Skin of body (tissue), 1 donor: ENCODE measurements at regions not wholly inside any gene's neighbourhood (a gene's known extent, or its start where the extent isn't known, plus 50 kb on each side); places are given as distances from the start of the nearest gene placed in this dataset.
A peak's percentile ranks its signal among the peaks of the same experiment; 100 is the strongest.

Source experiments
- DNase-seq: peaks from one replicate; lab custom pipeline; 2025; lab: John Stamatoyannopoulos, UW

DNA sequence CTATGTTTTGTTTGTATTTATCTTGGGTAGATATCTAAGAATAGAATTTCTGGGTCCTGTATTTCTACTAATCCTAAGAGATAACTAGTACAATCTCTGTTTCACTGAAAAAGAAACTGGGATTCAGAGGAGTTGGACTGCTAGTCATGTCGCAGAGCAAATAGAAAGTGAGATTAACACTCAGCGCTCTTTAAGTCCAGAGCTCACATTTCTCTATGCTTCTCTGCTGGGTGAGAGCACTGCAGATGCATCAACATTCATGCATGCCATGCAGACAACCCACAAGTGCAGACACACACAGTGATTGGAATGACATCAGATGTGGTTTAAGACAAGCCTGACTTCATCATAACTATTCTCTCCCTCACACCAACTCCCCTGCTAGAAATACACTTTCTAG lies 563.8 kb downstream of the TDRD15 start:
- no peak for DNase-seq

DNA sequence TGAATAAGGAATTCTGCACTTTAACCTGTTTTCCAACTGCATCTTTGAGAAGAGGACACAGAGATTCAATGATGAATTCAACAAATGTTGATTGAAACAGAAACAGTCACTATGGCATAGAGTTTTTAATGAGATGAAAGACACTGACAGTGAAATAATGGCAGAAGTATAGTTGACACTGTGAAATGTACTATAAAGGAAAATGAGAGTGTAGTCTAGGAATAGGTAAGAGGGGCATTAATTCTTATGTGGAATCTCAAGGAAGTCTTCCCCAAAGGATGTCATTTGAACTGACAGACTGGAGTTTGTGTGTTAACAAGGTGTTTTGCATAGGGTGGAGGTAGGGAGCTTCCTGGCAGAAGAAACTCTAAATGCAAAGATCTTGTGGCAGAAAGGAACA lies 566.2 kb downstream of the TDRD15 start:
- DNase-seq = no peak

DNA sequence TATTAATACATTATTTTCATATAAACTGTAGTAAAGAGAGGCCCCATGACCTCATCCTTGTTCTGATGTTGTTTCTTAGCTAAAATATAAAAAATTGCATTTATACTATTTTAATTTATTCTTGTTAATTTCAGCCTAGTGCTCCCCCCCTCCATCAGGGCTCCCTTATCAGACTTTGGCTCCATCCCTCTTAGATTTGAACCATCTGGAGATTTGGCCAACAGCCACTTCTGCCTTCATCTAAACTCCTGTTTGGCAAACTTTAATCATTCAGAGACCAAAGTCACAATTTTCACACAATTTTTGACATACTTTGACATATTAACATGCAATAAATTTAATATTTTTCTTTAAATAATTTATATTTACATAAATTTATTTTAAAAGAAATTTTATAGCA lies 569.3 kb downstream of the TDRD15 start:
- DNase-seq = no peak

DNA sequence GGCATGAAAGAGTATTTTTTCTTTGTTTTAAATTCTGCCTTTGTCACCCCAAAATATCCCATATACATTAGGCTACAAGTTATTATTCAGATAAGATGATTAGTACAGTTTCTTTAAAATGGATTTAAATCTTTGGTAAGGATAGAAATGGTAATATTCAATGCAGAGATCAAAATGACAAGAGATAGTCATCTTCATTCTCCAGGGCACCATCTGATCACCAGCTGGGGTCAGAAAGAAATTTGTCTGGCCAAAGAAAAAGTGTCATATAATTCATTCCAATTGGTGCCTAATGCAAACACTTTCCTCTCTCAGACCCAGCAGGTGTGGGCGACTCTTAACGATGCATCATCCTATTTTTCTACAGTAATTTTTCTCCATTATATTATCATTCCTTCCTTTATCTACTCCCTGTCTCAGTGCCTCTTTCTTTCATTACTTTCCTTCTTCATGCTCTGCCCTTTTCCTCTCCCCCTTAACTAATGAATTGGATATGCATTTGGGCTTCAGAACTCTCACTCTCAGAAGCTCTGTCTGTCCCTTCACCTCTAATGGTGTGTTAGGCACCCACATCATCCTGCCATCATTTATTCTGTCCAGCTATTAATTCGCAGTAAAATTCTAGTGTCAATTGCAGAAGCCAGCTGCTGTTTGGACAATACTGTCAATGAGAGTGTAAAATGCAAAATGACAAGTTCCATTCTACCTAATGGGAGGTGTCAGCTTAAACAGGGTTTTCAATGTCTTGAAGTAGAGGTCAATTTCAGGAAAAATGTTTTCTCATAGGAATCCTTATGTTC lies 570.5 kb downstream of the TDRD15 start:
- DNase-seq = no peak

DNA sequence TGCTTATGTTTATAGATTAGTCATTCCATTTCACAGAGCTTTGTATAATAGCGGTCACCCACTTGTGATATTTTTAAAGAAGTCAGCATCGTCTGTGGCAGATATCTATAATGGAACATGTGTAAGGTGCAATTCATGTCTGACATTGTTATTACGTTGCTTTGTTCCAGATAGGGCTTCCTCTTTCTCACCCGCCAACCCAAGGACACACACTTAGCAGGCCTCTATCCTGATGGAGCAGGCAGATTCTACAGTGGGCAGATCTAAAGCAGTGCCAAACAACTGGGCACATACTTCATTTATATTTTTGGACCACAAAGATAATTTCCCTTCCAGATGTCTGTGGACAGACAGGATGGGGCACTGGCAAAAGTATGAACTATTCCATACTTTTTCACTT lies 573.1 kb downstream of the TDRD15 start:
- DNase-seq = no peak

DNA sequence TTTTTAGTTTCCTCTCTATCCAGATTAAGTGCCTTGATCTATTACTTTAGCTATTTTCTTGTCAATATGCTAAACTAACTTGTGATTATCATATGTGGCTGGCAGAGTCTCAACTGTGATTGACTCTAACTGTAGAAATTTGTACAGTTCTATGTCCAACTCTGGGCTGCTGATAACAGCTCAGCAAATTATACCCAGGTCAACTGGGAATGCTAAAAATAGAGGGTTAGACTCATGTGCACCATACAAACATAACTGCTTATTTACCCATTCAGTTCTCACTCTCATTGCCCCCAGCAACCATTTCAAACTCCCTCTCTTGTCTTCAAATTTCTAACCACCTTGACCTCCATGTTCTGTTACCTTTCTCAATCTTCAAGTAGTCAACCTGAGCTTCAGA lies 576.9 kb downstream of the TDRD15 start:
- DNase-seq = no peak

DNA sequence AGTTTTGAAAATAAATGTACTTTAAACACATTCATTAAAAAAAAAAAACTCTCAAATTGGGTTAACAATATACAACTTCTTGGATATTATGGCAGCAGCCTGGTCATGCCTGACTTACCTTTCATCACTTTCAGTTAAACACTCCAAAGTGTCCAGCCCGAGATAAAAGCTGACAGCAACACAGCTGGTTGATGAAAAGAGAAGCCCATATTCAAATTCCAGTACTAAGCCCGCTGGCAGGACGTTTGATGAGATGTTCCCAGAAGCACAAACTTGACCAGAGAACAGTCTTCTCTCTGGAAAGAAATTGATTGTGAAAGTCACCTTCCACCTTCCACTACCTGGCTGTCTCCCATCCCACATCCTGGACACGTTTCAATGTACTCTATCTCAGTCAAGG lies 586.3 kb downstream of the TDRD15 start:
- no peak for DNase-seq

DNA sequence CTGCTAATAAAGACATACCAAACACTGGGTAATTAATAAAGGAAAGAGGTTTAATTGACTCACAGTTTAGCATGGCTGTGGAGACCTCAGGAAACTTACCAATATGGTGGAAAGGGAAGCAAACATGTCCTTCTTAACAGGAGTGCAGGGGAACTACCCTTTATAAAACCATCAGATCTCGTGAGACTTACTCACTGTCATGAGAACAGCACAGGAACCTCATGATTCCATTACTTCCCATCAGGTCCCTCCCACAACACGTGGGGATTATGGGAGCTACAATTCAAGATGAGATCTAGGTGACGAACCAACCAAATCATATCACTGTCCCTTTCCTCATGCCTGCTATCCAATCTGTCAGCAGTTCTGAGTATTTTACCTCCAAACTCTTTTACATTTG lies 586.7 kb downstream of the TDRD15 start:
- DNase-seq = no peak

DNA sequence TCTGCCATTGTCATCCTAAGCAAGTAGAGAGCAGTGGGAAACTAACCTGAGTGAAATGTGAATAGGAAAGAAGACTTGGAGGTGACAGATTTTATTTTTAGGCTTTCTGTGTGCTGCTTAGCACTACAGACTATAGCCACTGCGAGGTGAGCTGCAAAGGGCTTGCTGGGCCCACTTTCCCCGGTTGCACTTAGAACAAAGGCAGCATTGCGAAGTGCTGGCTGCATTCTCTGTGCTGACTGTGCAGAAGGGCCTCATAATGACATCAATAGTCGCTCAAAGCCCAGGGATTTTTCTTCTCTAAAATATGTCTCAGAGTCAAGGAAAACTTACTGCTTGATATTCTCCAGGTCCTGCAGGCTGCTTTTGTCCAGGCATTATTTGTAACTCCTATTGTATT lies 592.1 kb downstream of the TDRD15 start:
- no peak for DNase-seq

DNA sequence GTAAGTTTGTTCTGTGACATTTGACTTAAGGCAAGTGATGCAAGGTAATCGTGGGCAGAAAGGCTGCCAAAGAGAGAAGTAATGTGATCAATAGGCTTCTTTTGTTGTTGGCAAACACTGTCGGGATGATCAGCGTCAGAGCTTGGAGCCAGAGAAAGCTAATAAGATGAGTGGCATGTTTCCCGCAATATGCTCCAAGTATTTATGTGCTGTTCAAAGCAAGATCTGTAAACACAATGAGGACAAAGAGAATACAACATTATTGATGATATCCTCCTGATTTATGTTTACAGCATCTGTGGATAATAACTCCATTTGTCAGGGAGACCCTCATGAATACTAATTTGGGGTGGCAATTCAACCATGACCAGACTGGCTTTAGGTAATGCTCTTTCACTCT lies 603.3 kb downstream of the TDRD15 start:
- no peak for DNase-seq

DNA sequence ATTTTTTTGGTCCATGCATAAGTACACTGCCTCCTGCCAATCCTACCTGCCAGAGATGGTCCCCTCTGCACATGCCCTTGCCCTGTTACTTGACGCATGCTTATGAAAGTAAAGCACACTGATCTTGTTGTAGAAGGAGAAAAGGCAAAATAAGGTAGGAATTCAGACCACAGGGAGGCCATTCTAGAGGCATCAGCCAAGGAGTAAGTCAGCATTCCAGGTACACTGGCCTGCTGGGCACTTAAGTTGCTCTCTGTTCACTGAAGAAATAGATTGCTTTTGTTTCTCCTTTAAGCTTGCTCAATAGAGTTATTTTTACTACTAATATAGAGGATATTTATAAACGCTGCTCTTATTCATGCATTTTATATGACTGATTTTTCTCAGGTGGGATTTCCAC lies 604.4 kb downstream of the TDRD15 start:
- no peak for DNase-seq

DNA sequence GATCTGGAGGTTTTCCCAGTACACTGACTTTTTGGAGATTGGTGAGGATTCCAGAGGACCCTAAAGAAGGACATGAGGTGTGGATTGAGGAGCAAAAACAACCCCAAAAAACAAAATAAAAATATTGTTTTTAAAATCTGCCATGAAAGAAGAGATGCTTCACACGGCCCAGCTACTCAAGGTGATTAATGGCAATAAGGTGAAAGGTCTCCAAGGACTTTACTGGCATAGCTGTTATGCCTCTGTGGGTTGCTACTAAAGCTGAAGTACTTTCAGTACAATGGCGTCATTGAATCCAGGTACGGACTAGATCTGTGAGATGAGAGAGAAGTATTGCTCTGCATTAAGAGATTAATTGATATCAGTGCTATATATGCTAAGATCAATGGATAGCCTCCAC lies 606.4 kb downstream of the TDRD15 start:
- DNase-seq = no peak

DNA sequence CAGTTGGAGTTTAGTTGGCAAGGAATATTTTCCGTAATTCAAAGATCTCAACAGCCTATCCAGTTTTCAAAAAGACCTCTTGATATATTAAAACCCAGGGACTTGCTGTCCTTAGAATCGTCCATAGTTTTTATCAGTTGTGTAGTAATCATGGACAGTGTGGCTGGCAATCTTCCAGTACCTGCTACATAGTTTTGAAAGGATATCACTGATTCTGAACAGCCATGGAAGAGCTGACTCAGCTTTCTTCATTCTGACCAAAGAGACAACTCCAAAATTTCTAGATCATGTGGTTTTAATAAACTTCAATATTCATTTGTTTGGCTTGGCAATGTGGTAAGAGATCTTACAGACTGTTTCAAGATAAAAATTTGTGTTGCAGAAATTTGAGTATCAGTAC lies 616.7 kb downstream of the TDRD15 start:
- peak; percentile 68 for DNase-seq

DNA sequence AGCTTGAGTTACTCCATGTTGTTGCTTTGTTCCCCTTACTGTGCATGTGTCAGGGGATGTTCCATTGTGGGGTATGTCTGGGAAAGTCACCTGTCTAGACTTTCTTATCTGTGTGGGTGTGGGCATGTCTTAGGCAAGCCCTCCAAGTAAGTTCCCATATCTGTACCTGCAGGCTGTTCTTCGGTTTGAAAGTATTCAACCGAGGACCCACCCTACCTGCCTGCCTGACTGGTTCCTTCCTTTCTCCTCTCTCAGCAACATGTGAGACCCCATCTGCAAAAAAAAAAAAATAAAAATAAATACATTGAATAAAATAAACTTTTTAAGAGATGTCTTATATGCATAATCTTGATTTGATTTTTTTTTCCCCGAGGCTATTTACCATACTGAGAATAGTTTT lies 622.7 kb downstream of the TDRD15 start:
- no peak for DNase-seq

DNA sequence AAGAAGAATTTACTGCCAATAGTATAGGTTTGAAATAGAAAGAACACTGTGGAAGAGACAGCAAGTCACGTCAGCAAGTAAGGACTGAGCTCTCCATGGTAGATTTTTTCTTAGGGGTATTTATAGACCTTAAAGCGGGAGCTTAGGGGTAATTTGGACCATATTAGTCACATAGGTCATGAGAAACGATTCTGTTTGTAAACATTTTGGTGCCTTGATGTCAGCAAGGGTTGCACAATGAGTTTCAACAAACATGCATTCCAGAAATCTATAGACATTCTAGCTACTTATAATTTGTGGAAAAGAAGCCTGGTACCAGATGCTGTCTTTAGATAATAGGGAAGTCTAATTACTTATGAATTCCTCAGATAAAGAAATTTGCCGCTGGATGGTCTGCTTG lies 624.7 kb downstream of the TDRD15 start:
- DNase-seq = no peak

DNA sequence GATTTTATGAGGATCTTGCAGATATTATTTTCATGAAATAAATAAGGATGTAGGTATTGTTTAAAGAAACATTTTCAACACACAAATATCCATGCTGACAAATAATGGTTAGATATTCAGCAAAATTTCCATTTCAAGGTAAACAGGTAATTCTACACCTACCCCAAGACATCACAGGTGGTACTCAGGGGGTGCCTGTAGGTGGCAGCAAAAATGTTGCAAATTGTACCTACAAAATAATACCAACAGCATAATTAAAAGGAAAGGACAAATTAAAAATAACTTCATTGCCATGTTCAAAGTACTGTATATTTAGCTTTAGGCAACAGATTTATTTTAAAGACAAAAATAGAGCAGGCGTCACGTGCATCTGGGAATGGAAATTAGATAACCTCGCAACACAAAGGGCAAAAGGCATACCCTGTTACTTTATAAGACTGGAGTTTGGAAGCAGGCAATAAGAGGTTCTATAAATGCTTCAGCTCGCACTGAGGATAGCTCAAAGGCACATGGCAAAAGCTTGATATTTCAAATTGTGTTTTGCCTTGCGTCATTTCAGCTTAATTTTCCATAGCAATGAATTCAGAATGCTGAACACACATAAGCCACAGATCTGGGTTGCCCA lies 630.5 kb downstream of the TDRD15 start:
- DNase-seq = no peak

DNA sequence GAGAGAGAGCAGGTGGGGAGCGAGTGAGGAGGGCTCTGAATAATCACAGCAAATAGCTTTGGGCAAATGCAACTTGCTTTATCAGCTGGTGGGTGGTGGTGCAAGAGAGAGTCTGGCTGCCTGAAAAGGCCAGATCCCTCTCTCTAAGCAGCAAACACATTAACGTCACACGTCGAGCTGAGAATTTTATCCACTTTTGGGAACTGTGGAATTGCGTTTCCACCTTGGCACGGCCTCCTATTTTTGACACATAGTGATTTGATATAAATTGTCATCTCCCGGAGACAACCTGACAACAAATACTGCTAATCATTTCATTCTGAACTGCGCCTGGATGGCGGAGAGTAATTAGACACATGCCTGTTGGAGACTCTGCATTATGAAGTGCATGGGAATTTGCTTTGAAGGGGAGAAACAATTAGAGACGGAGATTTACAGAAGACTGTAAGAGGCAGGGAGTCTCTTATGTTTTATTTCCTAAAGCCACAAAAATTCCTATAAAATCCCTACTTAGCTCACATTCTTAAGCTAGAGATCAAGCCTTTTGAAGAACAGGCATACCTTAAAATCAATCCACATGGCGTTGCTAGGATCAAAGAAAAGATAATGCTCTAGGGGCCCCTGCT lies 634.1 kb downstream of the TDRD15 start:
- DNase-seq = no peak

DNA sequence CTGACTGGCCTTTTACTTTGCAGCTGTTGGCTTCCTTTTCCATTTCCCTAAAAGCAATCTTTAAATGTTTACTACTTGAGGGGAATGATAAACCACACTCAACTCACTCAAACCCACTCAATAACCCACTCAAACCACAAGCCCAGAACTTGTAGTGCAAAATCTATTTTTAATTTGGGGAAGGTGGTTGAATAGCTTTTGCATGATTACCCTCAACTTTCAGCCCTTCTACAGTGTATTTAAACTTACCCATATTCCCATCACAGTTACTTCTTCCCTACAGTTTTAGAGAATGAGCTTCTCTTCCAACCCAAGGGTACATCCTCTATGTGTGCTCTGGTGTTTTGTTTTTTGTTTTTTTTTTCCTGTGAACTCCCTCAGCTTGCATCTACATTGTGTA lies 636.1 kb downstream of the TDRD15 start:
- DNase-seq = no peak

DNA sequence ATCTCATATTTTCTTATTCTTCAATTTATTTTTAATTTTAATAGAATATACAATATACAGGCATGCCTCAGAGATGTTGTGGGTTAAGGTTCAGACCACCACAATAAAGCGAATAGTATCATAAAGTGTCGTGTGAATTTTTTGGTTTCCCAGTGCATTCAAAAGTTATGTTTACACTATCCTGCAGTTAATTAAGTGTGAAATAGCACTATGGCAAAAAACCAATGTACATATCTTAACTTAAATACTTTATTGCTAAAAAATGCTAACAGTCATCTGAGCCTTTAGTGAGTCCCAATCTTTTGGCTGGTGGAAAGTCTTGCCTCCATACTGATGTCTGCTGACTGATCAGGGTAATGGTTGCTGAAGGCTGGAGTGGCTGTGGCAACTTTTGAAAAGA lies 637.6 kb downstream of the TDRD15 start:
- no peak for DNase-seq

DNA sequence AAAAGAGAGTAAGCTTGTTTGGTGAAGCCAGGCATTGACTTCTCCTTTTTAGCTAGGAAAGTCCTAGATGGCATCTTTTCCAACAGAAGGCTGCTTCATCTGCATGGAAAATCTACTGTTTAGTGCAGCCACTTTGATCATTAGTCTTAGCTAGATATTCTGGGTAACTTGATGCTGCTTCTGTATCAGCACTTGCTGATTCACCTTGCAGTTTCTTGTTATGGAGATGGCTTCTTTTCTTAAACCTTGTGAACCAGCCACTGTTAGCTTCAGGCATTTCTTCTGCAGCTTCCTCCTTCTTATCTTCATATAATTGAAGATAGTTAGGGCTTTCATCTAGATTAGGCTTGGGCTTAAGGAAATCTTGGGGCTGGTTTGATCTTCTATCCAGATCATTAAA lies 639.7 kb downstream of the TDRD15 start:
- no peak for DNase-seq

DNA sequence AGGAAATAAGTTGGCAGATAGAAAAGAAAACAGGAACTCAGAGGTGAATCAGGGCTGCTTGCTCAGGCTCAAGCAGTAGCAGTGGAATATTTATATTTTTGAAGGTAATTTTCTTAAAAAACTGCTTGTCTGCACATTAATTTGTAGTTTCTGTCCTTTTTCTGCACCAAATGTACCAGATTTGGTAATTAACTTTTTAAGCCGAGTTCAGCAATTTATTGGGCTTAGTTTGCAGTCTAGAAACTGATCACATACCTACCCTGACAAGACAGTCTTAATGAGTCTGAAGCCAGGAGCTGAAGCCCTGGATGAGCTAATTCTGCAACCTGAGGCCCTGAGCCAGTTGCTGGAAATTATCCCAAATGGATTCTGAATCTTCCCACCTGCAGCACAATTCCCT lies 647.0 kb downstream of the TDRD15 start:
- DNase-seq = no peak

DNA sequence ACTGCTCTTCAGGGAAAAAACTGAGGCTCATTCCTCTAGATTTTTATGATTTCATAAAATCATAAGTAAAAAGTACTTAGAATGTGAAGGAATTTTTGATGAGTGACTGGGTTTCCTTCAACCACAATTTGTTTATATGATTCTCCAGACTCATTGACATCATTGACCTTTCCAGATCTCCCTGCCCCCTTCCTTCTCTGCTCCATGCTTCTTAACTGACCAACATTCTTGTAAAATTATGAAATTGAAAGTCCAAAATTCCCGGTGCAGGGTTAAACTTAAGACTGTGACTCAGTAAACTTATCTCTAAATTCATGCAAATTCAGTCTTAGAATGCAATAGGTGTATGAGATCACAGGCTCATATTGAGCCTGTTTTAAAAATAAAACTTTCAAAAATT lies 648.9 kb downstream of the TDRD15 start:
- DNase-seq = no peak

DNA sequence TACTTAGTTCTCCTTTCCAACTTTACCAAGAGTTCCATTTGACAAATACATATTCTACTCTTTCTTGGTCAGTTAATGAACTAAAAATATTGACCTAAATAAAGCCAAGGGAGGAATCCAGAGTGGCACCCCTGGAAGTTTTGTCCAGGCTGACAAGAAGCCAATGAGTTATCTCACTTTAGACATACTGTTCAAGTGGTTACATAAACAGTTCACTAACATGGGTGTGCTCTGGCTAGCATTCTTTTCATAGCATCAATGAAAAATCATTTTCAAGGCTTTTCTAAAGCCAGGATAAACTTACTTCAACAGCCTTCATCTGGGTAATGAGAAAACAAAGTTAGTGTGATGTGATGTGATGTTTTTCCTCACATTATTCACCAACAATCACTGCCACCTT lies 649.4 kb downstream of the TDRD15 start:
- DNase-seq = no peak
